ENCODE measurements at regions not wholly inside any gene's neighbourhood (a gene's known extent, or its start where the extent isn't known, plus 50 kb on each side); places are given as distances from the start of the nearest gene placed in this dataset.

DNA sequence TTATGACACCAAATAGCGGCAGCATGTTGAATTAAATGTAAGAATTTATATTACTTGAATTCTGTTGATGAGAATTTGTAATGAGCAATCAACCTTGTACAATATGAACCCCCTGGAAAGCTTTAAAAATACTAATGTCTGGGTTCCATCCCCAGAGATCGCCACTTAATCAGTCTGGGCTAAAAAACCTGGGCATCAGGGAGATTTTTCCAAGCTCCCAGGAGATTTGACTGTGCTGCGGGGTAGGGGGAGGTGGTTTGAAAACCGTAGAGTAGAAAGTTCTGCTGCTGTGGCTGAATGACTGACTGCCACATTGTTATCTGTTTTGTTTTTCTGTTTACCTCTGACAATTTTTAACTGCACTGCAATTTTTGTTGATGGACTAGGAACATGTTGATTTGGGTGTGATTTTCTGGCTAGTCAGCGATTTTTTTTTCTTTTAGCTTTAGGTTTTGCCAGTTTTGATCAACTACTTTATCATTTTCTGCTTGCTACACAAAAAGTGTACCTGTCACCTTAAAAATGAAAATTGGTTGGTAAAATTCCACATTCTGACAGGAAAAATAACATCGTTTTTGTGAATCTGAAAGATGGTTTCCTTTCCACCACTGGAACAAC is 79.3 kb downstream of the PCTP start:
- no peak for DNase-seq

DNA sequence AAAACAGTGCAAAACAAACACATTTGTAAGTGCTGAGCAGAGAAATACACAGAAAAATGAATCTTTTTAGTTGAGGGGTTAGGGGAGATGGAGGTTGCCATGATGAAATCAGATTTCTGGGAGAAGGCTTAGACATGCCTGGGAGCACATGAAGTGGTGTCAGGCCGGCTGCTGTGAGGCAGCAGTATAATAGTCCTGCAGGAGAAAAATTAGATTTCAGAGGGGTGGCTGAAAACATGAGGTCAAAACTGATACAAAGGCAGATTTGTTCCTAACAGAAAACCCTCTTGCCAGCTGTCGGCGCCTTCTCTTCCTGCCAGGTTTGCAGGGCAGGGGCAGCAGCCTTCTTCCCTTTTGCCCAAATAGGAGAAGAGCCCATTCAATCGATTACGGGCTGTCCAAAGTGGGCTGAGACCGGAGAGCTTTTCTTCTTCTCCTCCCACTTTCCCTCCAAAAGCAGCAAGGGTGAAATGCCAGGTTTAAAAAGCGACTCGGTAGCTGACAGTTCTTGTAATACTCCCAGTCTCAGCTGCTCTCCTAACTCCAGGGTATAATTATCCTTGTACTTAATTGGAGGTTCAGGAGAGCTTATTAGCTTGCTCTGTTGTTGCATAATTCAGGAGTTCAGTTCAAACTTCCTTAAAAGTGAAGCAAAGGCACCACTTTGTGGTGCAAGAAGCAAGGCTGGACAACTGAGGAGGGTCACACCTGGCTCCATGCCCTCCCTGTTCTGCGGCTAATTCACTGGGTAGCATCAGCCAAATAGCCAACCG is 80.0 kb downstream of the PCTP start:
- no peak for DNase-seq

DNA sequence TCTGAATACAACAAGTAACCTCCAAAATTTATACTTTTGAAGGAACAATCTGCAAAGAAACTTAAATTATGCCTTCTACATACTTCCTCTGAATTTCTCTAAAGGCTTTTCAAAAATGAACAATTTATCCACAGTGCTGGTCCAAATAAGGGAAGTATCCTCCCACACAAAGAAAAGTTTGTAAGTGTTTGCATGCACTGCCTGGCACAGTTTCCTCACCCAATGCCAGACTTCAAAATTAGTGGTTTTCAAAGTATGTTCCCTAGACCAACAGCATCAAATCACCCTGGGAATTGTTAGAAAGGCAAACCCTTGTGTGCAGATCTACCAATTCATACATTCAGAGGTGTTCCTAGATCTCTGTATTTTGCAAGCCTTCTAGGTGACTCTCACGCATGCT is 82.5 kb downstream of the PCTP start:
- no peak for DNase-seq

DNA sequence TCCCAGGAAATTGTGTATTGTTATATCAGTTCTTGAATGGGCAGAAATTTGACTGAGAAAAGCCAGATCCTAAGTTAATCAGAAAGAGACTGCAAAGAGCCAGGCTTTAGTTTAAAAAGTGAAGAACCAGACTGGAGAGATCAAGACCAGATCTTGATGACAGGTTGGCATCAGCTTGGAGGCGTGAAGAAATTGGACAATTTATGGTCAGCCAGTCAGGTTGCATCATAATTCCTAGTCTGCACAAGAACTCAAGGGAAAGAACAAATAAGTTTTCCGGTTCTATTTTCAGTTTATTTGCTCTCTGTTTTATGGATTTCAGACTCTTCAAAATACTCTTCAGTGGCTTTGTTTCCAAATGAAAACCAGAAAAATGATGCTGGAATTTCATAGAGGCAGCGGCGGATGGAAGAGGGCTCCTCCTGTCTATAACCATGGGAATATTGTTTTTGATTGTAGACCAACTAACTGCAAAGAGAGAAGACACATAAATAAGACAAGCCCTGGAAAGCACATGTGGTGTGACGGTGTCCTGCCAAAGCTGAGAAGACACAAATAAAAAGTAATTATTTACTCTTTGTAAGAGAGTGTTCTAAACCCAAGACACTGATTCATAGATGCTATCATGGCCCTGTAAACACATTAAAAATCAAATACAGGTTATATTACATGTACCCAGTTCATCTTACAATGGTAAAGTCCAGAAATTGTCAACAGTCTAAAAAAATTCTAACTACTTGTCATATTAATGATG is 91.7 kb downstream of the PCTP start:
- no peak for DNase-seq

DNA sequence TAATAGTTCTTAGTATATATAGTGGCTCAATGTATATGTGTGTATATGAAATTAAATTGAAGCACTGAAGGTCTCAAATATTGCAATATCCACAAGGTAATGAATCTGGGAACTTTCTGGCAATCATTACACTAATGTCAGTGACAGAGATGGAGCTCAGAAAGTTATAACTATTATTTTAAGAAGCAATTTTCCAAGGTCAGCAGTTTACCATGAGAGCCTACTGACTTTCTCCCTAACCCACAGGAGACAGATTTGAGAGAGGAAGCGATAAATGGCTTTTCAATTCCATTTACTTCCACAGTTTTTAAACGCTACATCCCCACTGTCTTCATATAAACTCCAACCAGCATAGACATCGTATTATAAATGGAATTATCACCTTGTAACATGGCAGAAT is 92.9 kb downstream of the PCTP start:
- no peak for DNase-seq

DNA sequence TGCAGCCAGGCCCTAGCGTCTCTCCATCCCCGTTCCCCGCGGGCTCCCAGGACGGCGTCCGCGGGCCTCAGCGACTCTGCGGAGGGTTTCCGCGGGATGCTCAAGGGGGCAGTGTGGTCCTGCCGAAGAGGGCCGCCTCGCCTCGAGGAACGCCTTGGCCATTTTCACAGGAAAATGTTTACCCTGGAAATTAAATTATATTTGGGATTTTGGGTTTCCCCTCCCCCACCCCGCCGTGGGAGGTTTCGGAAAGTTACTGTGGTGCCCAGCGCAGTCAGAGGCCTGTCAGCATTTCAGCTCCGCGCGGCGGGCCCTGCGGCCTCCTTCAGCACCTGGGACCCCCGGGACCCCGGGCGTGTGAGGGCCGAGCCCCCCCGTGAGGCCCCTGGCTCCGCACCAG is 94.5 kb downstream of the PCTP start:
- DNase-seq: peak; percentile 80

DNA sequence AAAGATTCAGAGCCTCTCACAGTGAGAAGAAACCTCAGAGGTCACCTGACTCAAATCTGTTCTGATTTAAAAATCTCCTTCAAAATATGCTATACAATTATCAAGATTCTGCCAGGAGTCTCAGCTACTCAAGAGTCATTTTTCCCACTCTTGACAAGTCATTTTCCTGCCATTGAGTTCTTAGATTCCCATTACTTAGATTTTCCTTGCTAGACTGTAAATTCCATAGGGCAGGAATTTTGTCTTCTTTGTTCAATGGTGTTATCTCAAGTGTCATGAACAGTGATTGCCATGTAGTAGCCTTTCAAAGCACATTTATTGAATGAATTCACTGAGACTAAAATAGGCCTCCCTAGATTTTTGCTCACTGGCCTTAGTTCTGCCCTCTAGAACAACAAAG is 95.9 kb downstream of the PCTP start:
- DNase-seq: no peak

DNA sequence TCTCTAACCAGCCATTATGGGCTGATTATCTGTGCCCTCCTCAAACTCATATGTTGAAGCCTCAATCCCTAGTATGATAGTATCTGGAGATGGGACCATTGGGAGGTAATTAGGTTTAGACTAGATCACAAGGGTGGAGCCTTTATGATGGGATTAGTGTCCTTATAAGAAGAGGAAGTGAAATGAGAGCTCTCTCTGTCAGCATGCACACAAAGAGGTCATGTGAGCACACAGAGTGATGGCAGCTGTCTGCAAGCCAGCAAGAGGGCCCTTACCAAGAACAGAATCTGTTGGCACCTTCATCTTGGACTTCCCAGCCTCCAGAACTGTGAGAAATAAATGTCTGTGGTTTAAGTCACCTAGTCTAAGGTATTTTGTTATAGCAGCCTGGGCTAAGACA is 101.9 kb downstream of the PCTP start:
- DNase-seq: no peak

DNA sequence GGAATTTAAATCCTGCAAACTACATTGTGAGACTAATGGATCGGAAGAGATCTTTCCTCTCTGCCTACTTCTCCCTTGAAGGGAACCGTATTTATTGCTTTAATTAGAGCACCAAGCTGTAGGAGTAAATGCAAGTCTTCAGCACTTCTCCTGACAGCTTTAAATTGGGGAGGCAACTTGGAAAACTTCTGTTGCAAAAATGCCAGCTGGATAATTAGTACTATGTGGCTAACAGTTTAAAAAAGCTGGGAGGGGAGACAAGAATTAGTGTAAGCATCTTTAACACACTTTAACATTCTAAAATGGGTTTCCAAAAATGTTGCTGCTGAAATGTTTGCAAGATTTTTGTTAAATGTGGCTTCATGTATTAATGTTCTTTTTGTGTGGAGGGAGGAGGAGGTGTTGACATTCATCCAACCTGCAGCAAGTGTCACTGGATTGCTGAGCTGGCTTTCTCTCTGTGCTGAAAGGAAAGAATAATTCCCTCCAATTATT is 108.5 kb downstream of the PCTP start:
- no peak for DNase-seq

DNA sequence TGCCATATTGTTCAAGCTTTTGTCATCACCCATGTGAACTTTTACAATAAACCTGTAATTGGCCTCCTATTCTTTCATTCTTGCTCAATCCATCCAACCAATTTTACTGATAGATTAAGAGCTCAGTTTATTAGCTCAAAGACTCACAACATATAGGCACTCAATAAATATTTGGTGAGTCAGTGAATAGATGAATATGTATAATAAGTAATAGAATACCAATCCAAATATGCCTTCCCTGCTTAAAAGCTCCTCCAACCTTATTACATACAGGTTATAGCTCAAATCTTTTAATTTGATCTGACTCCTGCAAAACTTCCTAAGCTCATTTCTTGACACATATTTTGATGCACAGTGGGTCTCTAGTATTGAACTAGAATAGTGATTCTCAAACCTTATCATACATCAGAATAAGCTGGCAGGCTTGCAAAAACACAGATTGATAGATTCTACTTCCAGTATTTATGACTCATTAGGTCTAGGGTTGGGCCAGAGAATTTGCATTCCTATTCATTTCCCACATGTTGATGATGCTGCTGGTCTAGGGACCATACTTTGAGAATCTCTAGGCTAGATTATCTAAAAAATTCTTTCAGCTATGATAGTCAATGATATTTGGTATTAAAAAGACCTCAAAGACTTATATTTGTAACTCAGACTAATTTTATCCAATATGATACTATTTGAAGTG is 114.4 kb downstream of the PCTP start:
- DNase-seq: no peak

DNA sequence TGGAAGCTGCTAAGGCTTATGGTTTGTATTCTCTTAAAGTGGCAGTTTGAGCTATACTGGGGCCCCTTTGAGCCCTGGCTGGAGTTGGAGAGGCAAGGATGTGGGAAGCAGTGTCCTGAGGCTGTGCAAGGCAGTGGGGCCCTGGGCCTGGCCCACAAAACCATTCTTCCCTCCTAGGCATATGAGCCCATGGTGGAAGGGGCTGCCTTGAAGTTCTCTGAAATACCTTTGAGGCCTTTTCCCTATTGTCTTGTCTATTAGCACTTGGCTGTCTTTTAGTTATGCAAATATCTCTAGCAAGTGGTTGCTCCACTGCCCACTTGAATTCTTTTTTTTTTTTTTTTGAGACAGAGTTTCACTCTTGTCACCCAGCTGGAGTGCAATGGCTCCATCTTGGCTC is 119.2 kb downstream of the PCTP start:
- no peak for DNase-seq

DNA sequence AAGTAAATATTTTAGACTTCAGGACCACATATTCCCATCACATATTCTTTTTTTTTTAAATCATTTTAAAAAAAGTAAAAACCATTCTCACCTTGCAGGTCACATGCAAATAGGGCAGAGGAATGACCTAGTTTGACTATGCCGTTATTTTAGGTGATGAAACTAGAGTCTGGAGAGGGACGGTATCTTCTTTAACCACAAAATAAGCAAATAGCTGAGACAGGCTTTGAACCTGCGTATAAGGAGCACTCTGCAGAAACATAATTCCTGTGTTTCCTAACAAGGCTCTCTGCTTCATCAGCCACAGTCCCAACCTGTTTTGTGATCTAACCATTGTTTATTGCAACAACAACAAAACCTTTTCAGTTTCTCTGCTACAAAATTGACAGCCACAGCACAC is 121.5 kb downstream of the PCTP start:
- DNase-seq: no peak

DNA sequence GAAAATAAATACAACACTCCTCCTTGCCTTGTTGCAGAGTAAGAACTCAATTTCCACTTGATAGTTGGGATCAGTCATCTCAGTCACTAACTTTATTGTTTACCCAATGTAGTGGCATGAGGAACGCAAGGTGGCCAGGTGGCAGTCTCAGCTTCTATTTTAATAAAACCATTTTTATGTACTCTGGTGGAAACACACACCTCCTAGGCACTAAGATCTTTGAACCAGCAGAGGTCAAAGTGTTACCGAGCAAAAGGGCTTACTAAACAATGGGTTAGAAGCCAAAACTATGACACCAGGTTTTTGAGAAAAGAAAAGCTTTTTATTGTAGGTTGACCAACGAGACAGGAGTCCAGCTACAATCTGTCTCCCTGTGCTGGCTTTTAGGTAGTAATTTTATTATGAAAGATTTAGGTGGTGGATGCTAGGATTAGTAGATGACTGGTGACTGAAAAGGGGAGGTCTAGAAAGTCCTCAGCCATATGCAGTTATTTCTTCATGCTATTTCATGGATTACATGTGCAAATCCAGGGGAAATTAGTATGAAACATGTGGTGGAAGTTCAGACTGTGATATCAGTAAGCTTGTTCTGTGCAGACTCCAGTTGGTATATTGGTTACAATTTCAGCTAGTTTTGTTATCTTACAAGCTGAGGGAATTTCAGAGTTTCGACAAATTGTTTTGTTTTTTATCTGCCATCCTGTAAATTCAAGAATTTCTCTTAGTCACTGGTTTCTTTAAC is 122.3 kb downstream of the PCTP start:
- no peak for DNase-seq

DNA sequence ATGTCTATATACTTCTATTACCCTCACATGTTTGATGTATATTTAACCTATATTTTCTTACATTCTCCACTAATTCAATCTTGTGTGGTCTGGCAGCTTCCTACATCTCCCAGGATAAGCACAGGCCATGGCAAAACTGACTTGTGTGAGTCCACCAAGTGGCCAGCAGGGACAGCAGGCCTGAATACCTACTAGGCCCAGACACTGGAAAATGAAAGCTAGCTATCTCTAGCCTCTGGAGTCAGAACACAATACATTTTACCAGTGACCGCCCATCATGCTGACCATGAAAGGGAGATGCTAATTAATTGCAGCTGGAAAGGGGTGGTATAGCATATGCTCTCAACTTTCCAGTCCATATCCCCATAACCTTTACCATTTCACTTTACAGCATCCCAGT is 132.3 kb downstream of the PCTP start:
- no peak for DNase-seq

DNA sequence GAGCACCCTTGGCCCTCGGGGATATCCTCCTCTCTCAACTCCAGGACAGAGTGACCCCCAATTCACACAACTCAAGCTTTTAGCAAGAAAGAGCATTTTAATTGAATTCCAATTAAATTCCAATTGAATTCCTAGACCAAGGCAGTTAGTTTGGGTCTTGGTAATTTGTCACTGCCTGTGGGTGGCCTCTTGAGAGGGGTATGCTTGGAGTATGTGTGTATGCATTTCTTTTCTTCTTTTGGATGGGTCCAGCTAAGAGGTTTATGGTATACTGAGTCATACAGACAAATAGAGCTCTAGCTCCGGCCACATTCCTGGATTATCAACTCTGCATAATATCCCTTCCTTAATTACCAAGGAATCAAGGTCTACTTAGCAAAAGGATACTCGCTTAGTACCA is 136.7 kb downstream of the PCTP start:
- no peak for DNase-seq

DNA sequence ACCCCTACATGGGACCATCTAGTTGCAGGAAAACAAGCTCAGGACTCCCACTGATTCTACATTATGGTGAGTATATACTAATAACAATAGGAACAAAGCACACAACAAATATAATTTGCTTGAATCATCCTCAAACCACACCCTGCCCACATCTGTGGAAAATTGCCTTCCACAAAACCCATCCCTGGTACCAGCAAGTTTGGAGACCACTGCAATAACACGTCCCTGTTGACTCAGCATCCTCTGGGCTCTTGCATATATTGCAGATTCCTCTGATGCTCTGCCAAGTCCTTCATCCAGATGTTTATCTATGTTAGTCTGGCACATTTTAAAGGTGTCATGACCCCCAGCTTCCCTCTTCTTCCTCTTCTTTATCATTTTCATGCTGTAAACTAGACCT is 138.4 kb downstream of the PCTP start:
- no peak for DNase-seq

DNA sequence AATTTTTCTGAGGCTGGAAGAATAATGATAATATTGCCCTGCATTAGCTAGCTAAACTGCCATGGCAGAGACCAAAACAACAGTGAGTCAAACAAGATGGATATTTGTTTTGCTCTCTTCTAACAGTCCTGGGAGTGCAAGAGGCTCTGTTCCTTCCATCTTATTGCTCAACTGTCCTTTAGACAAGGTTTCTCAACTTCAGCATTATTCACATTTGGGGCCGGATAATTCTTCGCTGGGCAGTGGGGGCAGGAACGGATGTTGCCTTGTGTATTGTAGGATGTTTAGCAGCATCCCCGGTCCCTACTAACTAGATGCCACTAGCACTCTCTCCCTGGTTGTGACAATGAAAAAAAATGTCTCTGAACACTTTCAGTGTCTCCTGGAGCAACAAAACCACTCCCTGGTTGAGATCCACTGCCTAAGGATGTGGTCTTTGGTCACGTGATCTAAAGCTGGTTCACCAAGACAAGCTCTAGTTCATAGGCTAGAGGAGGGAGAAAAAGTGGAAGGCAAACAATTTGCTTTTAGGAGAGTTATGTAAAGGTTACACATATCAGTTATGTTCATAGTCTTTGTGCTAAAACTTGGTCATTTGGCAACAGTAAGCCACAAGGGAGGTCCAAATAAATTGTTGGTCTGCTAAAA is 144.4 kb downstream of the PCTP start:
- DNase-seq: no peak

DNA sequence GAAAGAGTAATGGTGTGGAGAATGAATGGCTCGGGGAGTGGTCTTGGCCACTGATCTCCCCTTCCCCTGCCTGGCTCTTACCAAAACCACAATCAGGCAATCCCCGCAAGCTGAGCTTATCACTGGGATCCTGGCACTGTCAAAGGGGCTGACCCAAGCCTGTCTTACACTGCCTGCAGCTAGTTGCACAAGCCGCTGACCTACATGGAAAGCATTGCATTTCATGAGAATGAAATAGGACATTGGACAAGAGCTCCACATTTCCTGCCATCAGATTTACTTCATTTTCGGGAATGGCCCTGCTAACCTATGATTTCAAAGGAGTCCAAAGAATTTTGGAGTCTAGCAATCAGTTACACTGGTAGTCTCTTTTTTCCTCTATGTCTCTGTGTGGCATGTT is 146.4 kb downstream of the PCTP start:
- no peak for DNase-seq

DNA sequence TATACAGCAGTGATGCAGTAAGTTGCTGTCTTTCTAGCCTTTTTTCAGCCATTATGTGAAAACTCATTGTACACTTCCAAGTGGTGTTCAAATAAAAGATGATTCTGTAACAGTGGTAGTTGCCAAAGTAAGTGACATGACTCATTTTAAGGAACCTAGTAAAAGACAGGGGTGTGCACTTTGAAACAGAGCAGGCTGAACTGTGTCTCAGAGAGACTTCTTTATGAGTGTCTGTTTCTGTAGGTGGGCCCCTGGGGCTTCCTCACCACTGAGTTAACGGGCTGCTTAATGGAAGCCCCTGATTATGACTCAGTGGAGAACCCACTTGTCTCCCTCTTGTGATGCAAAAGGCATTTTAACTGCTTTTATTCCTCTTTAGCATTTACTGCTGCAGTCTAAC is 147.3 kb downstream of the PCTP start:
- DNase-seq: no peak

DNA sequence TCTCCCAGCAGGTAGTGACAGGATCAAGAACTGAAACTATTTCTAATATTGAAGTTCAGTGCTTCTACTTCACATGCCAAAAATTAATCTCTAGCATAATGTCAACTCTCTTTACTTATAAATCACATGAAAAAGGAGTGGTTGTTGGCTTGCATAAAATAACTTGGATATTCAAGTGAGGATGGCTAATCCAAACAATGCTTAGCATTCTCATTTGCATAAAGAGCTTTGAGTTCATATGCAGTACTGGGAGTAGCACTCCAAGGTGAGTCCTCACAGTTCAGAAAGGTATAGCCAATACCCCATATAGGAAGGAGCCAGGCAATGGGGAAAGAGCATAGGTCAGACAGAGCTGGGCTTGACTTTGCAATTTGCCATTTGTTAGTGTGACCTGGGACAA is 149.3 kb downstream of the PCTP start:
- DNase-seq: no peak

DNA sequence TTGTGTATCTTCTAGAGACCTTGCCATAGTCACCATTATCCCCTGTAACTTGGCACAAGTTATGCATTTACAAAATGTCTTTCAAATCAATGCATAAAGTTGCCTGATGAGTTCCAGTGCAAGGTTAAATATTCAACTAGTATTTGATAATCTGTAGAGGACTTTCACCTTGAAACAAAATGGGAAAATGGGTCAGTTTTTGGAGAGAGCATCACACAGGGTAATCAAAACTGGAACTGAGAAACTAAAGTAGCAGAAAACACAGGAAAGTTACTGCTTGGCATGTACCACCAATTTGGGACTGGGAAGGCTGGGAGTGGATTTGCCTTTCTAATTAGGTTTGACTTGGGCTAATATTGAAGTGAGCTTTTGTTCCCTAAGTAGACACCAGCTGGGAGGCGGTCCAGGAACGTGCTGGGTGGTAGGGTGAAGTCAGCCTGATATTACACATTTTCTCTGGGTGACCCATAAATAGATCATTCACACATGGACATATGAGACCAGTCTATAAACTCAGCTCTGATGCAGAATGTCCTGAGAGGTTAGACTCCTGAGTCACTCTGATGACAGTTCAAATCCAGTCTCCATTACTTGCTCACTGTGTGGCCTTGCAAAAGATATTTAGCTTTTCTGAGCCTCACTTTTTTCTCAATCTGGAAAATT is 152.3 kb downstream of the PCTP start:
- no peak for DNase-seq

DNA sequence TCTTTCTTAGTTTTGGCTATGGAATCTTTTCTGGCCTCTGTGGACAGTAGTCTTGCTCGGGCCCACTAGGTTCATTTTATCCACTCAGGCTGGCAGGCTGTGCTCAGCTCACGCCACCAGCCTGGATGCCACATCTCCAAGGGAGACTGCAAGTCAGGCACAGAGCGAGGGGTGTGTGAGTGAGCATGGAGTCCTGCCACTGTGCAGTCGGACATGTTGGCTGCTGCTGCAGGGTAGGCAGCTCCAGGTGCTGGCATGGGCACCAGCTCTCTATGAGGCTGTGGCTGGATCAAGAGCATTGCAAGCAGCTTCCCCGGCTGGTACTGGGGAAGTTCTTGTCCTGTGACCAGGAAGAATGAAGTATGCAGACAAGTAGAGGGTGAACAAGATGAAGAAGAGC is 158.9 kb downstream of the PCTP start:
- DNase-seq: no peak
